CD4-positive, alpha-beta T cell treated with Interferon alpha-2 for 1 hour (primary cell): ENCODE measurements at regions not wholly inside any gene's neighbourhood (a gene's known extent, or its start where the extent isn't known, plus 50 kb on each side); places are given as distances from the start of the nearest gene placed in this dataset.

ENCODE experiments used
- DNase-seq, 2 donors: peaks; one replicate each; pipeline ENCODE4 v3.0.0-alpha.2; 2020 to 2022

GRCh38 chr7:91644256-91644655 is 236.2 kb downstream of the MTERF1 start:
- DNase-seq = no peak

- no peak for DNase-seq
Observed at GRCh38 chr7:91645542-91645941, 235.0 kb downstream of the MTERF1 start.

GRCh38 chr7:91651986-91652385 is 228.5 kb downstream of the MTERF1 start:
- no peak for DNase-seq

GRCh38 chr7:91653286-91653685 is 227.2 kb downstream of the MTERF1 start:
- no peak for DNase-seq

GRCh38 chr7:91655656-91656055 is 224.8 kb downstream of the MTERF1 start:
- no peak for DNase-seq

GRCh38 chr7:91656541-91657482 is 223.7 kb downstream of the MTERF1 start:
- DNase-seq = no peak

GRCh38 chr7:91657483-91658071 is 222.9 kb downstream of the MTERF1 start:
- DNase-seq = no peak

- no peak for DNase-seq
Observed at GRCh38 chr7:91659096-91659495, 221.4 kb downstream of the MTERF1 start.

GRCh38 chr7:91660734-91661356 is 219.7 kb downstream of the MTERF1 start:
- no peak for DNase-seq

- DNase-seq = no peak
Observed at GRCh38 chr7:91661727-91662126, 218.8 kb downstream of the MTERF1 start.

GRCh38 chr7:91668217-91668616 is 212.3 kb downstream of the MTERF1 start:
- no peak for DNase-seq

- DNase-seq = no peak
Observed at GRCh38 chr7:91671245-91671644, 209.3 kb downstream of the MTERF1 start.

- DNase-seq = no peak
Observed at GRCh38 chr7:91674470-91674869, 206.0 kb downstream of the MTERF1 start.

GRCh38 chr7:91681718-91682117 is 198.8 kb downstream of the MTERF1 start:
- DNase-seq = no peak

GRCh38 chr7:91683823-91684222 is 196.7 kb downstream of the MTERF1 start:
- no peak for DNase-seq

GRCh38 chr7:91685544-91685943 is 195.0 kb downstream of the MTERF1 start:
- DNase-seq = no peak

- no peak for DNase-seq
Observed at GRCh38 chr7:91690541-91691070, 189.9 kb downstream of the MTERF1 start.

- no peak for DNase-seq
Observed at GRCh38 chr7:91691865-91692264, 188.6 kb downstream of the MTERF1 start.

GRCh38 chr7:91692800-91693199 is 187.7 kb downstream of the MTERF1 start:
- no peak for DNase-seq

- no peak for DNase-seq
Observed at GRCh38 chr7:91694351-91694841, 186.1 kb downstream of the MTERF1 start.

- DNase-seq = no peak
Observed at GRCh38 chr7:91710881-91711280, 169.6 kb downstream of the MTERF1 start.

- DNase-seq = no peak
Observed at GRCh38 chr7:91713669-91714068, 166.8 kb downstream of the MTERF1 start.

- DNase-seq = no peak
Observed at GRCh38 chr7:91717681-91718470, 162.6 kb downstream of the MTERF1 start.
